Prostate gland (tissue), 2 donors: ENCODE measurements at regions not wholly inside any gene's neighbourhood (a gene's known extent, or its start where the extent isn't known, plus 50 kb on each side); places are given as distances from the start of the nearest gene placed in this dataset.

Experiments used
- POLR2A ChIP-seq: fragments of 450-650 bp; IDR thresholded peaks from one replicate; pipeline ENCODE4 v1.6.1; 2016; ENCODE audit warnings: antibody characterized with exemption, mild to moderate bottlenecking
- TF ChIP-seq, protein P1 (sequence below), 4 experiments: fragments of 200-600 bp in 2 of 4; fragments of 450-650 bp in 2 of 4; sonication (generic) in 2 of 4; IDR thresholded peaks; 1 replicate in 3 of 4; 2 replicates in 1 of 4; pipeline ENCODE4 v1.5.1; 2016 to 2019; ENCODE audit warnings: antibody characterized with exemption in 4 of 4, mild to moderate bottlenecking in 2 of 4, moderate library complexity in 2 of 4

DNA sequence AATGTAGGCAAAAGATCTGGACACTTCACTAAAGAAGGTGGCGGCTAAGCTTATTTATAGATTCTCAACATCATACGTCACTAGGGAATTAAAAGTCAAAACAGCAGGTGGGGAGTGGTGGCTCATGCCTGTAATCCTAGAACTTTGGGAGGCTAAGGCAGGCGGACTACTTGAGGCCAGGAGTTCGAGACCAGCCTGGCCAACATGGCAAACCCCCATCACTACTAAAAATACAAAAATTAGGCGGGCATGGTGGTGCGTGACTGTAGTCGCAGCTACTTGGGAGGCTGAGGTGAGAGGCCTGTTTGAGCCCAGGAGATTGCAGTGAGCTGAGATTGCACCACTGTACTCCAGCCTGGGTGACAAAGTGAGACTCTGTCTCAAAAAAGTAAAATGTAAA, 74.6 kb downstream of the GPX5 start:
- TF ChIP-seq, protein P1, sequence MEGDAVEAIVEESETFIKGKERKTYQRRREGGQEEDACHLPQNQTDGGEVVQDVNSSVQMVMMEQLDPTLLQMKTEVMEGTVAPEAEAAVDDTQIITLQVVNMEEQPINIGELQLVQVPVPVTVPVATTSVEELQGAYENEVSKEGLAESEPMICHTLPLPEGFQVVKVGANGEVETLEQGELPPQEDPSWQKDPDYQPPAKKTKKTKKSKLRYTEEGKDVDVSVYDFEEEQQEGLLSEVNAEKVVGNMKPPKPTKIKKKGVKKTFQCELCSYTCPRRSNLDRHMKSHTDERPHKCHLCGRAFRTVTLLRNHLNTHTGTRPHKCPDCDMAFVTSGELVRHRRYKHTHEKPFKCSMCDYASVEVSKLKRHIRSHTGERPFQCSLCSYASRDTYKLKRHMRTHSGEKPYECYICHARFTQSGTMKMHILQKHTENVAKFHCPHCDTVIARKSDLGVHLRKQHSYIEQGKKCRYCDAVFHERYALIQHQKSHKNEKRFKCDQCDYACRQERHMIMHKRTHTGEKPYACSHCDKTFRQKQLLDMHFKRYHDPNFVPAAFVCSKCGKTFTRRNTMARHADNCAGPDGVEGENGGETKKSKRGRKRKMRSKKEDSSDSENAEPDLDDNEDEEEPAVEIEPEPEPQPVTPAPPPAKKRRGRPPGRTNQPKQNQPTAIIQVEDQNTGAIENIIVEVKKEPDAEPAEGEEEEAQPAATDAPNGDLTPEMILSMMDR (IDR thresholded peaks at IDR 0.05) = no peak
- no peak for TF ChIP-seq POLR2A
